H1 (cell line): ENCODE measurements at regions not wholly inside any gene's neighbourhood (a gene's known extent, or its start where the extent isn't known, plus 50 kb on each side); places are given as distances from the start of the nearest gene placed in this dataset.

Experiments
- CTCF ChIA-PET: fragments of 300-600 bp; sonication (Branson Sonifier 250); formaldehyde crosslinking; loops from one replicate; lab custom pipeline; 2021; ENCODE audit not compliant: partially characterized antibody; lab: Charles Lee
- POLR2A ChIA-PET: fragments of 300-600 bp; sonication (Branson Sonifier 250); formaldehyde crosslinking; loops from one replicate; lab custom pipeline; 2021; ENCODE audit warnings: inconsistent platforms; ENCODE audit not compliant: partially characterized antibody; lab: Charles Lee
- DNase-seq, 2 experiments: peaks; one replicate each; pipeline versions ENCODE4 v3.0.0 to v3.0.0-alpha.2; 2010 to 2022; ENCODE audit warnings: low spot score in 2 of 2, low read depth in 1 of 2, mixed read lengths in 1 of 2
- FAIRE-seq: peaks from 2 replicates; lab custom pipeline; 2011; peaks lifted over from hg19 to GRCh38; lab: Jason Lieb, UNC
- H2AFZ ChIP-seq: 2 replicates; pipeline ENCODE4 v1.8.1; 2012; ENCODE audit warnings: low read length, inconsistent platforms
- H2AK5ac ChIP-seq: 2 replicates; pipeline ENCODE4 v1.6.1; 2013; ENCODE audit warnings: low read depth, low read length
- H2BK120ac ChIP-seq: replicated peaks from 2 replicates; pipeline ENCODE3; 2013; ENCODE audit warnings: low read depth, low read length, inconsistent platforms
- H2BK12ac ChIP-seq: 2 replicates; pipeline ENCODE4 v1.6.1; 2013; ENCODE audit warnings: low read depth, low read length
- H2BK15ac ChIP-seq: 2 replicates; pipeline ENCODE4 v1.6.1; 2013; ENCODE audit warnings: low read length
- H2BK20ac ChIP-seq: 2 replicates; pipeline ENCODE4 v1.6.1; 2013; ENCODE audit warnings: low read length
- H2BK5ac ChIP-seq: 2 replicates; pipeline ENCODE4 v1.6.1; 2013; ENCODE audit warnings: low read depth, low read length
- H3K14ac ChIP-seq: 2 replicates; pipeline ENCODE4 v1.6.1; 2013; ENCODE audit warnings: inconsistent platforms; ENCODE audit not compliant: insufficient read length
- H3K18ac ChIP-seq: 2 replicates; pipeline ENCODE4 v1.6.1; 2013; ENCODE audit warnings: low read length; ENCODE audit errors: extremely low read depth
- H3K23ac ChIP-seq: 2 replicates; pipeline ENCODE4 v1.6.1; 2013; ENCODE audit warnings: inconsistent platforms; ENCODE audit not compliant: insufficient read length
- H3K23me2 ChIP-seq: 2 replicates; pipeline ENCODE4 v1.6.1; 2013; ENCODE audit warnings: low read depth, low read length
- H3K27ac ChIP-seq: 2 replicates; pipeline ENCODE4 v1.6.1; 2011; ENCODE audit warnings: low read depth, low read length, inconsistent platforms
- H3K27me3 ChIP-seq, 4 experiments: replicated peaks in 1 of 4; 1 replicate in 1 of 4; 2 replicates in 3 of 4; pipeline versions ENCODE4 v1.6.1 to v1.8.1; 2011 to 2013; ENCODE audit warnings: low read length in 3 of 4, mild to moderate bottlenecking in 3 of 4, inconsistent platforms in 2 of 4, mixed read lengths in 2 of 4, moderate library complexity in 1 of 4; ENCODE audit not compliant: control insufficient read depth in 3 of 4, insufficient read depth in 3 of 4; ENCODE audit errors: extremely low read depth in 1 of 4
- H3K36me3 ChIP-seq, 4 experiments: 2 replicates each; pipeline versions ENCODE4 v1.6.1 to v1.8.1; 2011 to 2013; ENCODE audit warnings: mild to moderate bottlenecking in 4 of 4, low read length in 3 of 4, moderate library complexity in 2 of 4, control low read depth in 1 of 4, inconsistent platforms in 1 of 4; ENCODE audit not compliant: insufficient read depth in 4 of 4, control insufficient read depth in 2 of 4
- H3K4ac ChIP-seq: replicated peaks from 2 replicates; pipeline ENCODE3; 2013; ENCODE audit warnings: low read length, low read depth, mixed read lengths, inconsistent platforms; ENCODE audit not compliant: insufficient read length
- H3K4me1 ChIP-seq, 4 experiments: replicated peaks in 1 of 4; 1 replicate in 1 of 4; 2 replicates in 3 of 4; pipeline versions ENCODE4 v1.6.1 to v1.8.1; 2011 to 2013; ENCODE audit warnings: low read length in 3 of 4, inconsistent platforms in 2 of 4, mixed read lengths in 1 of 4; ENCODE audit not compliant: insufficient read depth in 4 of 4, control insufficient read depth in 3 of 4
- H3K4me2 ChIP-seq, 2 experiments: 2 replicates each; pipeline versions ENCODE4 v1.6.1 to v1.8.1; 2011 to 2013; ENCODE audit warnings: low read depth in 2 of 2, low read length in 2 of 2, control low read depth in 1 of 2, inconsistent platforms in 1 of 2, mild to moderate bottlenecking in 1 of 2; ENCODE audit not compliant: insufficient read depth in 1 of 2
- H3K4me3 ChIP-seq, 4 experiments: fragments of 200-600, 300-600 bp in 1 of 4; sonication (generic), shearing (Covaris generic), sonication (Bioruptor Twin) in 1 of 4; 2 replicates each; pipeline versions ENCODE4 v1.5.1 to v1.8.1; 2011 to 2016; ENCODE audit warnings: low read length in 4 of 4, low read depth in 3 of 4, control low read depth in 2 of 4, inconsistent platforms in 2 of 4, mild to moderate bottlenecking in 2 of 4, mixed read lengths in 1 of 4, moderate library complexity in 1 of 4; ENCODE audit not compliant: insufficient read depth in 2 of 4; ENCODE audit errors: extremely low read depth in 1 of 4
- H3K56ac ChIP-seq: replicated peaks from 2 replicates; pipeline ENCODE3; 2013; ENCODE audit warnings: low read depth, mild to moderate bottlenecking, mixed read lengths, low read length, inconsistent platforms; ENCODE audit not compliant: insufficient read length
- H3K79me1 ChIP-seq: 2 replicates; pipeline ENCODE4 v1.6.1; 2013; ENCODE audit warnings: low read depth, low read length, control low read depth
- H3K79me2 ChIP-seq, 2 experiments: 2 replicates each; pipeline versions ENCODE4 v1.6.1 to v1.8.1; 2012 to 2013; ENCODE audit warnings: low read length in 2 of 2, mild to moderate bottlenecking in 2 of 2, inconsistent platforms in 1 of 2; ENCODE audit not compliant: insufficient read depth in 2 of 2, control insufficient read depth in 1 of 2
- H3K9ac ChIP-seq, 4 experiments: replicated peaks in 1 of 4; 1 replicate in 1 of 4; 2 replicates in 3 of 4; pipeline versions ENCODE4 v1.6.1 to v1.8.1; 2011 to 2013; ENCODE audit warnings: low read depth in 3 of 4, low read length in 3 of 4, control low read depth in 2 of 4, mild to moderate bottlenecking in 2 of 4, moderate library complexity in 2 of 4, inconsistent platforms in 1 of 4; ENCODE audit errors: extremely low read depth in 1 of 4
- H3K9me3 ChIP-seq, 2 experiments: 2 replicates each; pipeline versions ENCODE4 v1.6.1 to v1.8.1; 2012 to 2013; ENCODE audit warnings: mild to moderate bottlenecking in 2 of 2, moderate library complexity in 2 of 2, control low read depth in 1 of 2, inconsistent platforms in 1 of 2, low read depth in 1 of 2, low read length in 1 of 2, mixed read lengths in 1 of 2; ENCODE audit not compliant: insufficient read depth in 2 of 2
- H4K20me1 ChIP-seq, 2 experiments: replicated peaks in 1 of 2; 2 replicates each; pipeline versions ENCODE3 to v1.8.1; 2011 to 2013; ENCODE audit warnings: inconsistent platforms in 2 of 2, low read length in 2 of 2, mild to moderate bottlenecking in 1 of 2; ENCODE audit not compliant: insufficient read depth in 2 of 2, control insufficient read depth in 1 of 2
- H4K5ac ChIP-seq: 2 replicates; pipeline ENCODE4 v1.6.1; 2013; ENCODE audit warnings: low read length, low read depth, mixed read lengths, inconsistent platforms; ENCODE audit not compliant: insufficient read length
- H4K8ac ChIP-seq: 2 replicates; pipeline ENCODE4 v1.8.0; 2013; ENCODE audit warnings: mild to moderate bottlenecking, moderate library complexity, low read length, inconsistent platforms; ENCODE audit not compliant: insufficient read depth; ENCODE audit errors: extremely low read depth
- H4K91ac ChIP-seq: replicated peaks from 2 replicates; pipeline ENCODE3; 2013; ENCODE audit warnings: low read length, mixed read lengths, inconsistent platforms; ENCODE audit not compliant: insufficient read length
- ASH2L ChIP-seq: fragments of 200-600, 300-600 bp; sonication (generic); IDR thresholded peaks from one replicate; pipeline ENCODE4 v1.7.1; 2017; ENCODE audit warnings: low read length
- CREB1 ChIP-seq: IDR thresholded peaks from 2 replicates; pipeline ENCODE4 v1.6.1; 2012; ENCODE audit warnings: inconsistent platforms
- EGR1 ChIP-seq: IDR thresholded peaks from 2 replicates; pipeline ENCODE4 v1.6.1; 2011; ENCODE audit warnings: low read depth, low read length, borderline replicate concordance
- EP300 ChIP-seq, 2 experiments: IDR thresholded peaks; 1 replicate in 1 of 2; 2 replicates in 1 of 2; pipeline ENCODE4 v1.6.1; 2011 to 2012; ENCODE audit warnings: low read depth in 2 of 2, low read length in 2 of 2, mild to moderate bottlenecking in 2 of 2, borderline replicate concordance in 1 of 2, inconsistent platforms in 1 of 2, moderate library complexity in 1 of 2
- EZH2 ChIP-seq: fragments of 200-600 bp; sonication (generic); IDR thresholded peaks from 2 replicates; pipeline ENCODE4 v1.7.1; 2012; ENCODE audit warnings: low read depth, mild to moderate bottlenecking, moderate library complexity, low read length, inconsistent platforms; ENCODE audit not compliant: severe bottlenecking
- JUND ChIP-seq: IDR thresholded peaks from 2 replicates; pipeline ENCODE4 v1.6.1; 2011; ENCODE audit warnings: mild to moderate bottlenecking, improper control_type of control experiment, low read length
- NRF1 ChIP-seq: IDR thresholded peaks from 2 replicates; pipeline ENCODE4 v1.6.1; 2011; ENCODE audit warnings: mild to moderate bottlenecking, low read depth, low read length, improper control_type of control experiment
- PHF8 ChIP-seq: fragments of 200-600 bp; sonication (generic); conservative IDR thresholded peaks from 2 replicates; pipeline ENCODE4 v1.7.1; 2012; ENCODE audit warnings: low read depth, mild to moderate bottlenecking, inconsistent platforms, low read length, moderate library complexity
- POLR2AphosphoS5 ChIP-seq: IDR thresholded peaks from 2 replicates; pipeline ENCODE4 v1.6.1; 2011; ENCODE audit warnings: low read depth, low read length
- RAD21 ChIP-seq, 2 experiments: IDR thresholded peaks in 1 of 2; conservative IDR thresholded peaks in 1 of 2; 2 replicates each; pipeline ENCODE4 v1.6.1; 2011; ENCODE audit warnings: low read depth in 2 of 2, low read length in 2 of 2, improper control_type of control experiment in 1 of 2, inconsistent platforms in 1 of 2, mild to moderate bottlenecking in 1 of 2, moderate library complexity in 1 of 2
- RNF2 ChIP-seq: fragments of 200-900, 300-1000 bp; sonication (generic); IDR thresholded peaks from 2 replicates; pipeline ENCODE4 v1.7.1; 2016; ENCODE audit warnings: borderline replicate concordance, low read depth, mild to moderate bottlenecking, antibody characterized with exemption, low read length; ENCODE audit not compliant: poor library complexity, severe bottlenecking; ENCODE audit errors: missing control alignments
- SIRT6 ChIP-seq: IDR thresholded peaks from one replicate; pipeline ENCODE4 v1.7.1; 2012; ENCODE audit warnings: low read length, inconsistent platforms
- TAF7 ChIP-seq: optimal IDR thresholded peaks from 2 replicates; pipeline ENCODE3; 2011; ENCODE audit warnings: low read depth, mild to moderate bottlenecking, inconsistent platforms, low read length, moderate library complexity, borderline replicate concordance
- WGBS, 2 experiments: shearing (Covaris generic) in 1 of 2; methylation state at CpG; one replicate each; pipeline versions ENCODE4 v1.1.6 to v1.1.7; 2013 to 2015; ENCODE audit warnings: low lambda C conversion rate in 2 of 2, mixed read lengths in 2 of 2, inconsistent platforms in 1 of 2, low coverage in 1 of 2, missing lambda C conversion rate in 1 of 2; ENCODE audit not compliant: insufficient replicate concordance in 2 of 2, insufficient coverage in 1 of 2, insufficient read length in 1 of 2; ENCODE audit errors: extremely low coverage in 1 of 2, missing lambda C conversion rate in 1 of 2; 5-methylcytosine and 5-hydroxymethylcytosine counted together

DNA sequence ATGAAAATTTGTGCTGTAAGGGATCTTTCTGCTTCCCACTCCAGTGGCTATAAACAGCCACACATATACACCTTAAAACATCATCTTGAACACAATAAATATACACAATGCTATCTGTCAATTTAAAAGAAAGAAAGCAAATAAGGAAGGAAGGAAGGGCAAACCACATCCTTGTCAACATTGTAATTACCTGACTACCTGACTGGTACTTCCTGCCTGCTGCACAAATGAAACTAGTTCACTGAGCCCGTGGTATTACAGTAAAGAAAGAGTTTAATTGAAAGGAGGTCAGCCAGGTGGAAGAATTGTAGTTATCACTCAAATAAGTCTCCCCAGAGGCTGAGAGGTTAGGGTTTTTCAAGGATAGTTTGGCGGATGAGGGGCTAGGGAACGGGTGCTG is 344.4 kb upstream of the ASIC2 start:
- H3K14ac ChIP-seq = no peak overlapping the region
- no peak overlapping the region for H2AK5ac ChIP-seq
- H4K91ac ChIP-seq = no peak overlapping the region
- H3K18ac ChIP-seq = no peak overlapping the region
- no peak for FAIRE-seq
- H3K36me3 ChIP-seq = peaks cover 0 to 5% (median 0%) of the 10 kb centered on the region in 4 experiments; a peak in 2 of 8 replicates
- H3K4me1 ChIP-seq = peaks cover 6 to 21% (median 10%) of the 10 kb centered on the region in 4 experiments; a peak in 4 of 7 replicates
- no peak overlapping the region for H4K5ac ChIP-seq
- no peak overlapping the region for H3K9ac ChIP-seq
- ChIA-PET CTCF (interaction anchor here (0.9 to 4.0 kb wide), 6 partner anchors 10 to 114 kb away, joined by 3 to 14 read pairs (median 4); no protein-coding TSS in a partner anchor), POLR2A (no interaction called here)
- no peak overlapping the region for H2AFZ ChIP-seq
- no peak overlapping the region for H3K4ac ChIP-seq
- H3K9me3 ChIP-seq = peaks cover 5 to 12% of the 10 kb centered on the region in 2 experiments
- no peaks in the 10 kb centered on the region for H3K79me2 ChIP-seq
- no peak overlapping the region for H3K23ac ChIP-seq
- no peaks in the 10 kb centered on the region for H4K20me1 ChIP-seq
- DNase-seq = no peak
- H2BK12ac ChIP-seq = no peak overlapping the region
- peaks cover 3% of the 10 kb centered on the region; the same call in 1 of the 2 replicates for H3K23me2 ChIP-seq
- no peak overlapping the region for H4K8ac ChIP-seq
- H3K27ac ChIP-seq = no peak overlapping the region
- H2BK15ac ChIP-seq = no peak overlapping the region
- H2BK120ac ChIP-seq = no peak overlapping the region
- H2BK5ac ChIP-seq = no peak overlapping the region
- no peak overlapping the region for H2BK20ac ChIP-seq
- H3K56ac ChIP-seq = no peak overlapping the region
- no peak overlapping the region for H3K4me2 ChIP-seq
- H3K4me3 ChIP-seq = no peak overlapping the region
- 75% methylated on average over 3 of the region's 3 CpGs; no CpG with 5 or more reads in 1 of the 2 experiments for WGBS, 2 experiments
- H3K79me1 ChIP-seq = no peaks in the 10 kb centered on the region
- no peaks in the 10 kb centered on the region for H3K27me3 ChIP-seq
- TF ChIP-seq JUND (no peak), EZH2 (no peak), RAD21 (IDR thresholded peaks at IDR 0.05 in 1 of 2, conservative IDR thresholded peaks at IDR 0.05 in 1 of 2; ENCODE audit: low read depth in 2 of 2, low read length in 2 of 2) (no peak), CREB1 (no peak), TAF7 (no peak), POLR2AphosphoS5 (no peak), NRF1 (no peak), SIRT6 (no peak), EGR1 (no peak), ASH2L (no peak), EP300 (IDR thresholded peaks at IDR 0.05; ENCODE audit: borderline replicate concordance in 1 of 2, low read depth in 2 of 2, low read length in 2 of 2) (no peak), PHF8 (no peak), RNF2 (no peak)
